HPDE6-E6E7 (cell line): ENCODE measurements at regions not wholly inside any gene's neighbourhood (a gene's known extent, or its start where the extent isn't known, plus 50 kb on each side); places are given as distances from the start of the nearest gene placed in this dataset.
"Not testable (repeated sequence)": the region's sequence is repeated elsewhere in the genome, so short reads cannot be mapped to it uniquely, and the experiment has no call there.

Experiments used
- DNase-seq: peaks from one replicate; pipeline ENCODE4 v3.0.0; 2011; ENCODE audit warnings: missing footprints; ENCODE audit errors: extremely low spot score

DNA sequence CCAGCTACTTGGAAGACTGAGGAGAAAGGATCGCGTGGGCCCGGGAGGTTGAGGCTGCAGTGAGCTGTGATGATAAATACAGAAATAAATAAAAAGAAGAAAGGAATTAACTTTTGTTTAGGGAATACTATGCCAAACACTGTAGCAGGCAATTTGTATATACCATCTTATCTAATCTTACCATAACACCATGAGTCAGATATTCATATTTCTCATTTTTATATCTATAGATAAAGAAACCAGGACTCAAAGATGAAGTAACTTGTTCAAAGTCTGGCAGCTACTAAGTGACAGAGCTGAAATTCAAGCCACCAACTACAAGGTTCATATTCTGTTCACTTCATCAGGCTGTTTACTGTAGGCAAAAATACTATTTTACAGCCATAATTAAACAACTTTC lies 119.2 kb upstream of the SLC39A10 start:
- no peak for DNase-seq

- DNase-seq: no peak
Measured at GRCh38 chr2:195536906-195537305, 120.1 kb upstream of the SLC39A10 start.

DNA sequence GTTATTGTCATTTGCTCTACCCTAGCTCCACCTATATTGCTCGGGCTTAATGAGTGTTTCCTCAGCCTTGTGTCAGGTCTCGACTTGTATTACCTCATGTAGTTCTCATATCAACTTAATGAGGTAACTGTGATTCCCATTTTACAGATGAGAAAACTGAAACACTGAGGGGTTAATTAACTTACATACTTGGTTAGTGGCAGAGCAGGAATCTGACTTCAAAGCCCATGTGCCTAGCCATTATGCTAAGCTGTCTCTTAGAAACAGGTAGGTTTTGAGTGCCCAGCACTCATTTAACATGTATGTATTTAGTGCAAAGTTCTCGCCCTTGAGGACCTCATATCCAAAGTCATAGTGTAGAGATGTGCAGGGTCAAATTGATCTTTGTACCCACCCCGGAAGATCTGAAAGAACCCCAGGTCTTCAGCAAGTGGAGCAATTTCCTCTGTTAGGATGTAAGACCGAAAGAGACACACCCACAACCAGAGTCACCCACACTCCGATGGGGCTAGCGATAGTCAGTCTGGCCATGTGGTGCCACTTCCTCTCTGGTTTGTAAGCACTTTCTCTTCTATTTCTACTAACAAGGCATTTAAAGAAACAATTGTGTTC lies 121.0 kb upstream of the SLC39A10 start:
- DNase-seq: no peak

DNA sequence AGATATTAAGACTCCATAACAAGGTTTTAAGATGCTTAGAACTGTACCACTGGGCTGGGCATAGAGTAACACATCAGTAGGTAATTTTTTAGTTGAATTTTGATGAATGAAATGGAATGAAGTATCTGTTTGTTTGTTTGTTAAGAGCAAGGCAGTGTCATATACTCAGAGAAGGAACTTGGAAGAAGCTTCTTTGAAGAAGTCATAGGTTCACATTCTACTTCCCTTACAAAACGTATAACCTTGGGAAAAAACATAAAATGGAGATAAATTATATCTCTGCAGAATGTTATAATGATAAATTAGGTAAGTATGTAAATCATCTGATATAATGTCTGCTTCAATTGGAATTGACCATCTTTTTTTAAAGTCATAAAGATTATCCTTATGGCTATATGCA lies 122.1 kb upstream of the SLC39A10 start:
- DNase-seq: no peak

DNA sequence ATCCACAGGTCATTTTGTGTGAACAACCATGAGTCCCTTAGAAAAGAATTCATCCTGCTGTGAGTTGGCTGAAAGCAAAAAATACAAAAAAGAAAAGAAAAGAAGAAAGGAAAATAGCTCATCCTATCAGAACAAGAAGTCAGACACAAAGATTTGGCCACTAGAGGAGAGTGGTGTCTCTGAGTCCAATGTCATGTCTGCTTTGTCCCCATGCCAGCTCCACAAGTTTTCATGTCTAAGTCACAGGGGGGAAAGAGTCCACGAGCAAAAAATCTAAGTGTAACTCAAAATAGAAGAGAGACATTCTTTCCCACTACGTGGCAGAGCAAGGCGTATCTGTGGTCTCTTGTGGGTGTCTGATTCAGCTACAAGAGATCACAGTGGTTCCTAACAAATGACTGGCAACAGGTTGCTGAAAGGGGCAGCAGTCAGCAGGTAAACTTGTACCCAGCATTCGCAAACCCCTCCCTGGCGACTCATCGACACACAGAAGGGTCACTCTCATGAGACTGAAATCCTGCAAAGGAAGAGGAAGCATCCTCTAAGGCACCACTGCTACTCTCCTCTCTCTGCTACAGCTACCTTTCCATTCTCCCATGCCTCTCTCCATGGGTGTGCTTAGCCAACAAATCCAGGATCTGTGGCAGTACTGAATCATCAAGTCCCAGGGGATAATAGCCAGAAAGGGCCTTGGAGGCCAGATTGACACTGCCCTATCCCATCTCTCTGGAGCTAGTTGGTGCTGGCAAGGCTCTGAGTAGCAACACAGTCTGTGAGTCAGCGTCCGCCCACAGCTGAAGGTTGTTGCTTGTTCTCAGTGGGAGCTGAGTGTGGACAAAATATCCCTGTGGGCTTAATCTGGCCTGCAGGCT lies 123.0 kb upstream of the SLC39A10 start:
- peak; percentile 21 for DNase-seq

GRCh38 chr2:195532628-195533271 lies 124.3 kb upstream of the SLC39A10 start:
- DNase-seq: no peak

- DNase-seq: no peak
Measured at GRCh38 chr2:195532255-195532627, 124.8 kb upstream of the SLC39A10 start.

- no peak for DNase-seq
Measured at GRCh38 chr2:195531754-195532153, 125.3 kb upstream of the SLC39A10 start.

DNA sequence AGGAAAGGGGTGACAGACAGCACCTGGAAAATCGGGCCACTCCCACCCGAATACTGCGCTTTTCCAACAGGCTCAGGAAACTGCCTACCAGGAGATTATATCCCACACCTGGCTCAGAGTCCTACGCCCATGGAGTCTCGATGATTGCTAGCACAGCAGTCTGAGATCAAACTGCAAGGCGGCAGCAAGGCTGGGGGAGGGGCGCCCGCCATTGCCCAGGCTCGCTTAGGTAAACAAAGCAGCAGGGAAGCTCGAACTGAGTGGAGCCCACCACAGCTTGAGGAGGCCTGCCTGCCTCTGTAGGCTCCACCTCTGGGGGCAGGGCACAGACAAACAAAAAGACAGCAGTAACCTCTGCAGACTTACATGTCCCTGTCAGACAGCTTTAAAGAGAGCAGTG lies 133.8 kb upstream of the SLC39A10 start:
- not testable (repeated sequence) for DNase-seq

- no peak for DNase-seq
Measured at GRCh38 chr2:195521589-195521988, 135.4 kb upstream of the SLC39A10 start.

DNA sequence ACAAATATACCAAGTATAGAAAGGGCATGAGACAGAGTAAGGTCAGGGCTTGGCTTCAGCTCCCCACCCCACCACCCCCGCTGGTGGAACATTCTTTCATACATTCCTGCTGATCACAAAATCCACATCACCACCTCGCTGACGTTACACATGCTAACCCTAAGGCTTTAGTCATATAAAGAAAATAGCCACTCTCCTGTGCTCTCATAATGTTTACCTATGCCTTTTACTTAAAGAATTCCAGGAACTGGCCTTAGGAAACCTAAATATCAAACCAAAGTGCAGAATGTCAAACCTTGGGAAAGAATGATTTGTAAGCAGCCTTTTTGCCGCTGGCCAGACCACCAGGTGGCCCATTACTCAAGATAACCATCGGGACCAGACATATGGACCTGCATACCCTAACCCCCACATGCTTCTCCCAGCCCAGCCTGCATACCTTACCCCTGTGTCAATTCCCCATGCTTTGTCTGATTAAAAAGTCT lies 136.3 kb upstream of the SLC39A10 start:
- no peak for DNase-seq

GRCh38 chr2:195515551-195515950 lies 141.5 kb upstream of the SLC39A10 start:
- no peak for DNase-seq

GRCh38 chr2:195514365-195514764 lies 142.7 kb upstream of the SLC39A10 start:
- DNase-seq: no peak

GRCh38 chr2:195513119-195513518 lies 143.9 kb upstream of the SLC39A10 start:
- DNase-seq: no peak

DNA sequence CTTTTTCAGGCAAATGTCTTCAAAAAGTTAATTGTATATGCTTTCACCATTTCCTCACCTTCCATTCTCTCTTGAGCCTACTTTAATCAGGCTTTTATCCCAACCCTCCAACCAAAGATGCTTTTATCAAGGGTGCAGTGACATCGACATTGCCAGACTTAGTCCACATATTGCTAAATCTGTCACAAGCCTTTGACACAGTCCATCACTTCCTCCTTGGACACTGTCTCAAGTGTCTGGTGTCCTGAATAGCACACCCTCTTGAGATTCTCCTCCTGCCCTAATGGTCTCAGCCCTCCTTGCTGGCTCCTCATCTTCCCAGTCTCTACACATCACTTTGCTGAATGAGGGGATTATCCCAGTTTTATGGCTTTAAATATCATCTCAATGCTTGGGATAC lies 147.5 kb upstream of the SLC39A10 start:
- DNase-seq: no peak

GRCh38 chr2:195508139-195508455 lies 148.9 kb upstream of the SLC39A10 start:
- DNase-seq: no peak

DNA sequence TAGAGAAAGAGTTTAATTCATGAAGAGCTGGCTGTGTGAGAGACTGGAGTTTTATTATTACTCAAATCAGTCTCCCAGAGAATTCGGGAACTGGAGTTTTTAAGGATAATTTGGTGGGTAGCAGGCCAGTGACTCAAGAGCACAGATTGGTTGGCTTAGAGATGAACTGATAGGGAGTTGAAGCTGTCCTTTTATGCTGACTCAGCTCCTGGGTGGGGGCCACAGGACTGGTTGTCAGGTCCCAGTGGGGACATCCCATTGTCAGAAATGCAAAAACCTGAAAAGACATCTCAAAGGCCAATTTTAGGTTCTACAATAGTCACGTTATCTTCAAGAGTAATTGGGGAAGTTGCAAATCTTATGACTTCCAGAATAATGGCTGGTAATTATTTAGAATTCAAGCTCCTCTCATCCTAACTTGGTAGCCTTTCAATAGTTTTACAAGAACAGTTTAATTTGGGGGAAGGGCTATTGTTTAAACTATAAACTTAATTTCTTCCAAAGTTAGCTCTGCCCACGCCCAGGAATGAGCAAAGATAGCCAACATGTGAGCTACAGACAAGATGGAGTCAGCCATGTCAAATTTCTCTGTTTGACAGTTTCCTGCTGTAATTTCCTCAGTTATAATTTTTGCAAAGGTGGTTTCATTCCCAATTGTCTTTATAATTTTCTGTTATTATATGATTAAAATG lies 149.4 kb upstream of the SLC39A10 start:
- no peak for DNase-seq

DNA sequence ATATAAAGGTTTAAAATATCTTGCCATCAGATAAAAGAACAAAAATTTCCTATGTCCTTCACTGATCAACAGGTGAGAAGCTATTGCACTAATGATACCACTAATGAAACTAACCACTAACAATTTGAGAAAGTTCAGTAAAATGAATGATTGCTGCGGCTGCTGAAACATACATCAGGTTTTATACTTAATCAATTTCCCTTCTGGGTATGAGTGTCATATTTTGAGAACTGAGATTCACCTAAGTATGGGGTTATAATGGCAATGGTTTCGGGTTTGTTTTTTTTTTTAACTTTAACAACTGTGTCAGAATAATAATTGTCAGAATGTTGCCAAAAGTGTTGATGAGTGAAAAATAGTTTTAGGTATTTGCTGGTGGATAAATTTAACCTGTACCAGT lies 151.3 kb upstream of the SLC39A10 start:
- DNase-seq: no peak

- no peak for DNase-seq
Measured at GRCh38 chr2:195503208-195503607, 153.8 kb upstream of the SLC39A10 start.

DNA sequence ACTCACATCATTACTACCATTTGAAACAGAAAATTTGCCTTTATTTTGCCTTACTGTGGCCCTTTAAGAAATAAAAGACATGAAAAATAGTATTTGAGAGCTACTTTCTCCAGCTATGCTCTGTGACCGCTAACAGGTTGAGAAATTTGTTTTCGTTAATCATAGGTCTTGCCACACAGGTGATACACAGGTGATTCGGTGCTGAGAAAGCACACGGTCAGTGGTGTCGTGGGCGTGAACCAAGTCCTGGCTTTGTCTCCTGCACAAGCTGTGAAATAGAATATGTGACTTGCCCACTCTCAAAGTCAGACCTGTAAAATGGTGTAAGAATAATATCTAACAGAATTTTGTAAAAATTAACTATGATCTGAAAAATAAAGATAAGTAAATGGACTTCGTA lies 155.3 kb upstream of the SLC39A10 start:
- peak; percentile 35 for DNase-seq

DNA sequence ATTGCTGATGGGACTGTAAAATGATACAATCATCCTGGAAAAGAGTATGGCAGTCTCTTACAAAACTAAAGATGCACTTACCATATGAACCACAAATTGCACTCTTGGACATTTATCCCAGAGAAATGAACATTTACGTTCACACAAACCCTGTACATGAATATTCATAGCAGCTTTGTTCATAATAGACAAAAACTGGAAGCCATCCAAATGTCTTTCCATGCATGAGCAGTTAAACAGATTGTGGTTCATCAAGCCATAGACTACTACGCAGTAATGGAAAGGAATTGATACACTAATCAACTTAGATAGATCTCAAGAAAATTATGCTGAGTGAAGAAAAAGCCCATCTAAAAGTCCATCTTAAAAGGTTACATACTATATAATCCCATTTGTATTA lies 156.1 kb upstream of the SLC39A10 start:
- DNase-seq: no peak

- DNase-seq: no peak
Measured at GRCh38 chr2:195498839-195499490, 158.1 kb upstream of the SLC39A10 start.
